ENCODE measurements at regions not wholly inside any gene's neighbourhood (a gene's known extent, or its start where the extent isn't known, plus 50 kb on each side); places are given as distances from the start of the nearest gene placed in this dataset.

- ChIA-PET CTCF (no interaction called here), POLR2A (ENCODE audit: low non-redundant PET) (no interaction called here)
- no peak for DNase-seq (ENCODE audit: low spot score)
- no peak overlapping the region for H3K27ac ChIP-seq
- no peak for TF ChIP-seq CTCF (conservative IDR thresholded peaks at IDR 0.05; ENCODE audit: low read depth)
Observed at GRCh38 chr12:125685915-125686314, 620.7 kb downstream of the AACS start.

GRCh38 chr12:125687403-125687802 lies 622.2 kb downstream of the AACS start:
- TF ChIP-seq CTCF (conservative IDR thresholded peaks at IDR 0.05; ENCODE audit: low read depth) = no peak
- no peak for DNase-seq (ENCODE audit: low spot score)
- ChIA-PET CTCF (no interaction called here), POLR2A (ENCODE audit: low non-redundant PET) (no interaction called here)
- H3K27ac ChIP-seq = no peak overlapping the region

- POLR2A ChIA-PET (ENCODE audit: low non-redundant PET) = no interaction called here
- H3K27ac ChIP-seq = no peak overlapping the region
- CTCF ChIA-PET = no interaction called here
- DNase-seq (ENCODE audit: low spot score) = no peak
- TF ChIP-seq CTCF (conservative IDR thresholded peaks at IDR 0.05; ENCODE audit: low read depth) = no peak
Observed at GRCh38 chr12:125687820-125688219, 622.6 kb downstream of the AACS start.

- no peak overlapping the region for H3K27ac ChIP-seq
- no peak for TF ChIP-seq CTCF (conservative IDR thresholded peaks at IDR 0.05; ENCODE audit: low read depth)
- ChIA-PET POLR2A (ENCODE audit: low non-redundant PET) (no interaction called here), CTCF (no interaction called here)
- no peak for DNase-seq (ENCODE audit: low spot score)
Observed at GRCh38 chr12:125688223-125688622, 623.0 kb downstream of the AACS start.

GRCh38 chr12:125688881-125689280 lies 623.6 kb downstream of the AACS start:
- no peak overlapping the region for H3K27ac ChIP-seq
- ChIA-PET POLR2A (ENCODE audit: low non-redundant PET) (no interaction called here), CTCF (no interaction called here)
- DNase-seq (ENCODE audit: low spot score) = no peak
- no peak for TF ChIP-seq CTCF (conservative IDR thresholded peaks at IDR 0.05; ENCODE audit: low read depth)

- DNase-seq (ENCODE audit: low spot score) = no peak
- ChIA-PET CTCF (no interaction called here), POLR2A (ENCODE audit: low non-redundant PET) (no interaction called here)
- H3K27ac ChIP-seq = no peak overlapping the region
- no peak for TF ChIP-seq CTCF (conservative IDR thresholded peaks at IDR 0.05; ENCODE audit: low read depth)
Observed at GRCh38 chr12:125689576-125690410, 624.6 kb downstream of the AACS start.

Data from RWPE1 (cell line).